H1 (cell line): ENCODE measurements at regions not wholly inside any gene's neighbourhood (a gene's known extent, or its start where the extent isn't known, plus 50 kb on each side); places are given as distances from the start of the nearest gene placed in this dataset.
A peak's percentile ranks its signal among the peaks of the same experiment; 100 is the strongest.

ENCODE experiments used
- CTCF ChIA-PET: fragments of 300-600 bp; sonication (Branson Sonifier 250); formaldehyde crosslinking; loops from one replicate; lab custom pipeline; 2021; ENCODE audit not compliant: partially characterized antibody; lab: Charles Lee
- POLR2A ChIA-PET: fragments of 300-600 bp; sonication (Branson Sonifier 250); formaldehyde crosslinking; loops from one replicate; lab custom pipeline; 2021; ENCODE audit warnings: inconsistent platforms; ENCODE audit not compliant: partially characterized antibody; lab: Charles Lee
- DNase-seq, 2 experiments: peaks; one replicate each; pipeline versions ENCODE4 v3.0.0 to v3.0.0-alpha.2; 2010 to 2022; ENCODE audit warnings: low spot score in 2 of 2, low read depth in 1 of 2, mixed read lengths in 1 of 2
- FAIRE-seq: peaks from 2 replicates; lab custom pipeline; 2011; peaks lifted over from hg19 to GRCh38; lab: Jason Lieb, UNC
- H2AFZ ChIP-seq: 2 replicates; pipeline ENCODE4 v1.8.1; 2012; ENCODE audit warnings: low read length, inconsistent platforms
- H2AK5ac ChIP-seq: 2 replicates; pipeline ENCODE4 v1.6.1; 2013; ENCODE audit warnings: low read depth, low read length
- H2BK120ac ChIP-seq: replicated peaks from 2 replicates; pipeline ENCODE3; 2013; ENCODE audit warnings: low read depth, low read length, inconsistent platforms
- H2BK12ac ChIP-seq: 2 replicates; pipeline ENCODE4 v1.6.1; 2013; ENCODE audit warnings: low read depth, low read length
- H2BK15ac ChIP-seq: 2 replicates; pipeline ENCODE4 v1.6.1; 2013; ENCODE audit warnings: low read length
- H2BK20ac ChIP-seq: 2 replicates; pipeline ENCODE4 v1.6.1; 2013; ENCODE audit warnings: low read length
- H2BK5ac ChIP-seq: 2 replicates; pipeline ENCODE4 v1.6.1; 2013; ENCODE audit warnings: low read depth, low read length
- H3K14ac ChIP-seq: 2 replicates; pipeline ENCODE4 v1.6.1; 2013; ENCODE audit warnings: inconsistent platforms; ENCODE audit not compliant: insufficient read length
- H3K18ac ChIP-seq: 2 replicates; pipeline ENCODE4 v1.6.1; 2013; ENCODE audit warnings: low read length; ENCODE audit errors: extremely low read depth
- H3K23ac ChIP-seq: 2 replicates; pipeline ENCODE4 v1.6.1; 2013; ENCODE audit warnings: inconsistent platforms; ENCODE audit not compliant: insufficient read length
- H3K23me2 ChIP-seq: 2 replicates; pipeline ENCODE4 v1.6.1; 2013; ENCODE audit warnings: low read depth, low read length
- H3K27ac ChIP-seq: 2 replicates; pipeline ENCODE4 v1.6.1; 2011; ENCODE audit warnings: low read depth, low read length, inconsistent platforms
- H3K27me3 ChIP-seq, 4 experiments: replicated peaks in 1 of 4; 1 replicate in 1 of 4; 2 replicates in 3 of 4; pipeline versions ENCODE4 v1.6.1 to v1.8.1; 2011 to 2013; ENCODE audit warnings: low read length in 3 of 4, mild to moderate bottlenecking in 3 of 4, inconsistent platforms in 2 of 4, mixed read lengths in 2 of 4, moderate library complexity in 1 of 4; ENCODE audit not compliant: control insufficient read depth in 3 of 4, insufficient read depth in 3 of 4; ENCODE audit errors: extremely low read depth in 1 of 4
- H3K36me3 ChIP-seq, 4 experiments: 2 replicates each; pipeline versions ENCODE4 v1.6.1 to v1.8.1; 2011 to 2013; ENCODE audit warnings: mild to moderate bottlenecking in 4 of 4, low read length in 3 of 4, moderate library complexity in 2 of 4, control low read depth in 1 of 4, inconsistent platforms in 1 of 4; ENCODE audit not compliant: insufficient read depth in 4 of 4, control insufficient read depth in 2 of 4
- H3K4ac ChIP-seq: replicated peaks from 2 replicates; pipeline ENCODE3; 2013; ENCODE audit warnings: low read length, low read depth, mixed read lengths, inconsistent platforms; ENCODE audit not compliant: insufficient read length
- H3K4me1 ChIP-seq, 4 experiments: replicated peaks in 1 of 4; 1 replicate in 1 of 4; 2 replicates in 3 of 4; pipeline versions ENCODE4 v1.6.1 to v1.8.1; 2011 to 2013; ENCODE audit warnings: low read length in 3 of 4, inconsistent platforms in 2 of 4, mixed read lengths in 1 of 4; ENCODE audit not compliant: insufficient read depth in 4 of 4, control insufficient read depth in 3 of 4
- H3K4me2 ChIP-seq, 2 experiments: 2 replicates each; pipeline versions ENCODE4 v1.6.1 to v1.8.1; 2011 to 2013; ENCODE audit warnings: low read depth in 2 of 2, low read length in 2 of 2, control low read depth in 1 of 2, inconsistent platforms in 1 of 2, mild to moderate bottlenecking in 1 of 2; ENCODE audit not compliant: insufficient read depth in 1 of 2
- H3K4me3 ChIP-seq, 4 experiments: fragments of 200-600, 300-600 bp in 1 of 4; sonication (generic), shearing (Covaris generic), sonication (Bioruptor Twin) in 1 of 4; 2 replicates each; pipeline versions ENCODE4 v1.5.1 to v1.8.1; 2011 to 2016; ENCODE audit warnings: low read length in 4 of 4, low read depth in 3 of 4, control low read depth in 2 of 4, inconsistent platforms in 2 of 4, mild to moderate bottlenecking in 2 of 4, mixed read lengths in 1 of 4, moderate library complexity in 1 of 4; ENCODE audit not compliant: insufficient read depth in 2 of 4; ENCODE audit errors: extremely low read depth in 1 of 4
- H3K56ac ChIP-seq: replicated peaks from 2 replicates; pipeline ENCODE3; 2013; ENCODE audit warnings: low read depth, mild to moderate bottlenecking, mixed read lengths, low read length, inconsistent platforms; ENCODE audit not compliant: insufficient read length
- H3K79me1 ChIP-seq: 2 replicates; pipeline ENCODE4 v1.6.1; 2013; ENCODE audit warnings: low read depth, low read length, control low read depth
- H3K79me2 ChIP-seq, 2 experiments: 2 replicates each; pipeline versions ENCODE4 v1.6.1 to v1.8.1; 2012 to 2013; ENCODE audit warnings: low read length in 2 of 2, mild to moderate bottlenecking in 2 of 2, inconsistent platforms in 1 of 2; ENCODE audit not compliant: insufficient read depth in 2 of 2, control insufficient read depth in 1 of 2
- H3K9ac ChIP-seq, 4 experiments: replicated peaks in 1 of 4; 1 replicate in 1 of 4; 2 replicates in 3 of 4; pipeline versions ENCODE4 v1.6.1 to v1.8.1; 2011 to 2013; ENCODE audit warnings: low read depth in 3 of 4, low read length in 3 of 4, control low read depth in 2 of 4, mild to moderate bottlenecking in 2 of 4, moderate library complexity in 2 of 4, inconsistent platforms in 1 of 4; ENCODE audit errors: extremely low read depth in 1 of 4
- H3K9me3 ChIP-seq, 2 experiments: 2 replicates each; pipeline versions ENCODE4 v1.6.1 to v1.8.1; 2012 to 2013; ENCODE audit warnings: mild to moderate bottlenecking in 2 of 2, moderate library complexity in 2 of 2, control low read depth in 1 of 2, inconsistent platforms in 1 of 2, low read depth in 1 of 2, low read length in 1 of 2, mixed read lengths in 1 of 2; ENCODE audit not compliant: insufficient read depth in 2 of 2
- H4K20me1 ChIP-seq, 2 experiments: replicated peaks in 1 of 2; 2 replicates each; pipeline versions ENCODE3 to v1.8.1; 2011 to 2013; ENCODE audit warnings: inconsistent platforms in 2 of 2, low read length in 2 of 2, mild to moderate bottlenecking in 1 of 2; ENCODE audit not compliant: insufficient read depth in 2 of 2, control insufficient read depth in 1 of 2
- H4K5ac ChIP-seq: 2 replicates; pipeline ENCODE4 v1.6.1; 2013; ENCODE audit warnings: low read length, low read depth, mixed read lengths, inconsistent platforms; ENCODE audit not compliant: insufficient read length
- H4K8ac ChIP-seq: 2 replicates; pipeline ENCODE4 v1.8.0; 2013; ENCODE audit warnings: mild to moderate bottlenecking, moderate library complexity, low read length, inconsistent platforms; ENCODE audit not compliant: insufficient read depth; ENCODE audit errors: extremely low read depth
- H4K91ac ChIP-seq: replicated peaks from 2 replicates; pipeline ENCODE3; 2013; ENCODE audit warnings: low read length, mixed read lengths, inconsistent platforms; ENCODE audit not compliant: insufficient read length
- CTCF ChIP-seq, 3 experiments: IDR thresholded peaks; 1 replicate in 2 of 3; 2 replicates in 1 of 3; pipeline versions ENCODE4 v1.5.1 to v1.6.1; 2011; ENCODE audit warnings: low read length in 3 of 3, mild to moderate bottlenecking in 3 of 3, inconsistent platforms in 2 of 3, low read depth in 1 of 3, moderate library complexity in 1 of 3; ENCODE audit not compliant: insufficient read depth in 1 of 3; ENCODE audit errors: control extremely low read depth in 1 of 3
- RAD21 ChIP-seq, 2 experiments: IDR thresholded peaks in 1 of 2; conservative IDR thresholded peaks in 1 of 2; 2 replicates each; pipeline ENCODE4 v1.6.1; 2011; ENCODE audit warnings: low read depth in 2 of 2, low read length in 2 of 2, improper control_type of control experiment in 1 of 2, inconsistent platforms in 1 of 2, mild to moderate bottlenecking in 1 of 2, moderate library complexity in 1 of 2
- TAF7 ChIP-seq: optimal IDR thresholded peaks from 2 replicates; pipeline ENCODE3; 2011; ENCODE audit warnings: low read depth, mild to moderate bottlenecking, inconsistent platforms, low read length, moderate library complexity, borderline replicate concordance
- WGBS, 2 experiments: shearing (Covaris generic) in 1 of 2; methylation state at CpG; one replicate each; pipeline versions ENCODE4 v1.1.6 to v1.1.7; 2013 to 2015; ENCODE audit warnings: low lambda C conversion rate in 2 of 2, mixed read lengths in 2 of 2, inconsistent platforms in 1 of 2, low coverage in 1 of 2, missing lambda C conversion rate in 1 of 2; ENCODE audit not compliant: insufficient replicate concordance in 2 of 2, insufficient coverage in 1 of 2, insufficient read length in 1 of 2; ENCODE audit errors: extremely low coverage in 1 of 2, missing lambda C conversion rate in 1 of 2; 5-methylcytosine and 5-hydroxymethylcytosine counted together

- Histone ChIP-seq H2BK120ac (no peak overlapping the region), H2AK5ac (no peak overlapping the region), H3K4me2 (no peak overlapping the region), H3K14ac (no peak overlapping the region), H4K20me1 (no peaks in the 10 kb centered on the region), H3K9me3 (no peaks in the 10 kb centered on the region), H3K4me3 (no peak overlapping the region), H3K56ac (no peak overlapping the region), H3K23me2 (no peaks in the 10 kb centered on the region), H2BK15ac (no peak overlapping the region), H3K9ac (no peak overlapping the region), H3K4me1 (no peaks in the 10 kb centered on the region), H3K18ac (no peak overlapping the region), H3K4ac (no peak overlapping the region), H4K91ac (no peak overlapping the region), H3K36me3 (no peaks in the 10 kb centered on the region), H3K27me3 (no peaks in the 10 kb centered on the region), H2BK20ac (no peak overlapping the region), H2BK5ac (no peak overlapping the region), H3K27ac (no peak overlapping the region), H2BK12ac (no peak overlapping the region), H2AFZ (no peak overlapping the region), H3K23ac (no peak overlapping the region), H3K79me1 (no peaks in the 10 kb centered on the region), H4K5ac (no peak overlapping the region), H3K79me2 (no peaks in the 10 kb centered on the region), H4K8ac (no peak overlapping the region)
- CTCF ChIA-PET = interaction anchor here (0.8 to 2.1 kb wide), 15 partner anchors 10 to 1182 kb away, joined by 3 to 9 read pairs (median 3); no protein-coding TSS in a partner anchor
- peak in 1 of 2 experiments; percentile 53 for DNase-seq
- peak; percentile 7 for FAIRE-seq
- peak; percentile 54 to 66 (median 66) for TF ChIP-seq CTCF (IDR thresholded peaks at IDR 0.05; ENCODE audit: control extremely low read depth in 1 of 3, insufficient read depth in 1 of 3, low read depth in 1 of 3, low read length in 3 of 3)
- TF ChIP-seq RAD21 (IDR thresholded peaks at IDR 0.05 in 1 of 2, conservative IDR thresholded peaks at IDR 0.05 in 1 of 2; ENCODE audit: low read depth in 2 of 2, low read length in 2 of 2) = peak; percentile 78
- TF ChIP-seq TAF7 = no peak
- WGBS, 2 experiments = 84% methylated on average over 1 of the region's 1 CpG; no CpG with 5 or more reads in 1 of the 2 experiments
- POLR2A ChIA-PET = no interaction called here
These were observed 92.3 kb upstream of the FUT9 start for GRCh38 chr6:95923518-95923917.
